ENCODE measurements at regions not wholly inside any gene's neighbourhood (a gene's known extent, or its start where the extent isn't known, plus 50 kb on each side); places are given as distances from the start of the nearest gene placed in this dataset.
A peak's percentile ranks its signal among the peaks of the same experiment; 100 is the strongest.

- peak; percentile 49 for DNase-seq (ENCODE audit: low spot score)
Measured at GRCh38 chr12:82634495-82635258, 52.0 kb upstream of the TMTC2 start.

- peak; percentile 29 for DNase-seq (ENCODE audit: low spot score)
Measured at GRCh38 chr12:82635263-82635662, 51.4 kb upstream of the TMTC2 start.

Data from SW480 (cell line).